CD14-positive monocyte (primary cell): ENCODE measurements at regions not wholly inside any gene's neighbourhood (a gene's known extent, or its start where the extent isn't known, plus 50 kb on each side); places are given as distances from the start of the nearest gene placed in this dataset.

ENCODE experiments used
- DNase-seq, 3 donors: peaks; one replicate each; pipeline ENCODE4 v3.0.0-alpha.2; 2011 to 2022
- H2AFZ ChIP-seq: 2 replicates; pipeline ENCODE4 v1.6.0; 2012; ENCODE audit warnings: mild to moderate bottlenecking, low read depth, low read length, inconsistent platforms; ENCODE audit not compliant: insufficient read depth, poor library complexity, severe bottlenecking
- H3K27ac ChIP-seq, 2 donors: 1 replicate in 1 of 2; 2 replicates in 1 of 2; pipeline ENCODE4 v1.5.1; 2012 to 2013; ENCODE audit warnings: low read length in 2 of 2, control low read depth in 1 of 2, inconsistent platforms in 1 of 2, low read depth in 1 of 2, mild to moderate bottlenecking in 1 of 2
- H3K27me3 ChIP-seq, 2 donors: one replicate each; pipeline versions ENCODE4 v1.6.0 to v1.6.1; 2011 to 2013; ENCODE audit warnings: low read length in 2 of 2; ENCODE audit not compliant: control insufficient read depth in 2 of 2, insufficient read depth in 2 of 2
- H3K36me3 ChIP-seq, 2 donors: replicated peaks in 1 of 2; 1 replicate in 1 of 2; 2 replicates in 1 of 2; pipeline versions ENCODE4 v1.5.1 to v1.6.1; 2012 to 2013; ENCODE audit warnings: low read length in 2 of 2, control low read depth in 1 of 2, inconsistent platforms in 1 of 2, mild to moderate bottlenecking in 1 of 2; ENCODE audit not compliant: insufficient read depth in 2 of 2, control insufficient read depth in 1 of 2
- H3K4me1 ChIP-seq, 2 donors: 1 replicate in 1 of 2; 2 replicates in 1 of 2; pipeline versions ENCODE4 v1.5.1 to v1.6.1; 2012 to 2013; ENCODE audit warnings: low read length in 2 of 2, control low read depth in 1 of 2, inconsistent platforms in 1 of 2, mild to moderate bottlenecking in 1 of 2, moderate library complexity in 1 of 2; ENCODE audit not compliant: insufficient read depth in 2 of 2, control insufficient read depth in 1 of 2
- H3K4me2 ChIP-seq: replicated peaks from 2 replicates; pipeline ENCODE3; 2012; ENCODE audit warnings: low read length, moderate library complexity, mild to moderate bottlenecking; ENCODE audit not compliant: poor library complexity, severe bottlenecking; ENCODE audit errors: extremely low read depth
- H3K4me3 ChIP-seq, 3 experiments: fragments of 200-600 bp in 1 of 3; sonication (generic) in 1 of 3; replicated peaks in 1 of 3; 1 replicate in 2 of 3; 2 replicates in 1 of 3; pipeline ENCODE4 v1.5.1; 2011 to 2013; ENCODE audit warnings: low read length in 3 of 3, mild to moderate bottlenecking in 3 of 3, control low read depth in 2 of 3, low read depth in 2 of 3, inconsistent platforms in 1 of 3, moderate library complexity in 1 of 3
- H3K79me2 ChIP-seq: 2 replicates; pipeline ENCODE4 v1.6.0; 2012; ENCODE audit warnings: mild to moderate bottlenecking, control low read depth, inconsistent platforms, low read length, moderate library complexity; ENCODE audit not compliant: insufficient read depth
- H3K9ac ChIP-seq: 2 replicates; pipeline ENCODE4 v1.6.0; 2017; ENCODE audit warnings: low read length, mild to moderate bottlenecking; ENCODE audit not compliant: insufficient read depth, poor library complexity, severe bottlenecking
- H3K9me3 ChIP-seq, 2 donors: replicated peaks in 1 of 2; 1 replicate in 1 of 2; 2 replicates in 1 of 2; pipeline versions ENCODE4 v1.5.1 to v1.6.1; 2012 to 2013; ENCODE audit warnings: low read length in 2 of 2, control low read depth in 1 of 2; ENCODE audit not compliant: control insufficient read depth in 1 of 2, insufficient read depth in 1 of 2
- H4K20me1 ChIP-seq: 2 replicates; pipeline ENCODE4 v1.6.0; 2012; ENCODE audit warnings: mild to moderate bottlenecking, low read length, control low read depth, moderate library complexity; ENCODE audit not compliant: insufficient read depth
- H3K27ac Mint-ChIP-seq, 7 donors: one replicate each; pipeline ENCODE4 v1.8.0; 2020; ENCODE audit warnings: mild to moderate bottlenecking in 7 of 7, mixed read lengths in 7 of 7, moderate library complexity in 6 of 7, inconsistent platforms in 2 of 7
- H3K27me3 Mint-ChIP-seq, 3 donors: one replicate each; pipeline ENCODE4 v1.8.0; 2021 to 2022; ENCODE audit warnings: low read depth in 3 of 3, mild to moderate bottlenecking in 3 of 3, mixed read lengths in 3 of 3, moderate library complexity in 3 of 3, inconsistent platforms in 1 of 3
- H3K36me3 Mint-ChIP-seq, 2 donors: one replicate each; pipeline ENCODE4 v1.8.0; 2020; ENCODE audit warnings: mixed read lengths in 2 of 2, inconsistent platforms in 1 of 2, mild to moderate bottlenecking in 1 of 2
- H3K4me1 Mint-ChIP-seq: one replicate; pipeline ENCODE4 v1.8.0; 2020; ENCODE audit warnings: mild to moderate bottlenecking, mixed read lengths
- H3K4me3 Mint-ChIP-seq, 2 donors: one replicate each; pipeline ENCODE4 v1.8.0; 2020; ENCODE audit warnings: mild to moderate bottlenecking in 2 of 2, mixed read lengths in 2 of 2, moderate library complexity in 1 of 2
- H3K9me3 Mint-ChIP-seq, 7 donors: one replicate each; pipeline ENCODE4 v1.8.0; 2020 to 2022; ENCODE audit warnings: mixed read lengths in 7 of 7, mild to moderate bottlenecking in 6 of 7, moderate library complexity in 6 of 7, inconsistent platforms in 2 of 7
- WGBS: methylation state at CpG from one replicate; pipeline ENCODE4 v1.1.5; 2013; ENCODE audit warnings: missing lambda C conversion rate; ENCODE audit not compliant: insufficient coverage; 5-methylcytosine and 5-hydroxymethylcytosine counted together
- intact Hi-C, 2 donors: fragments of 100-400 bp; cut with micrococcal nuclease; formaldehyde crosslinking; loops; one replicate each; pipeline versions ENCODE4 v1.15.0 to v1.15.1; 2023
- TF ChIP-seq, protein P1 (sequence below): fragments of 200-600 bp; IDR thresholded peaks from one replicate; pipeline ENCODE4 v1.8.0; 2022; ENCODE audit warnings: antibody characterized with exemption, mild to moderate bottlenecking

DNA sequence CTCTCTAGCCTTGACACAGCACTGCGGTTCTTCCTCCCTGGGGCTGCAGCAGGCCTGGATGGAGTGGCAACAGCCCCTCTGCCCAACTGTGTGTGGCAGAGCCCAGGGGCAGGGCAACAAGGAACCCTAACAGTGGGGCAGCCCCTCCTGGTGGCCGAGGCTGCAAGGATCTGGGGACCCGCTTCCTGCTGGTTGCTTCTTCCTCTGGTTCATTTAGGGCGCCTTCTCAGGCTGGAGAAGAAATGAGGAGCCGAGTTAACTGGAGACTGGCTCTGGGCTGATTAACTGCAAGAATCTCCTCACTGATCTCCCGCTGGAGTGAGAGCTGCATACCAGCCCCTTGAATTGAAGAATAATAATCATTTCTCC lies 80.1 kb upstream of the EMX2 start:
- TF ChIP-seq, protein P1, sequence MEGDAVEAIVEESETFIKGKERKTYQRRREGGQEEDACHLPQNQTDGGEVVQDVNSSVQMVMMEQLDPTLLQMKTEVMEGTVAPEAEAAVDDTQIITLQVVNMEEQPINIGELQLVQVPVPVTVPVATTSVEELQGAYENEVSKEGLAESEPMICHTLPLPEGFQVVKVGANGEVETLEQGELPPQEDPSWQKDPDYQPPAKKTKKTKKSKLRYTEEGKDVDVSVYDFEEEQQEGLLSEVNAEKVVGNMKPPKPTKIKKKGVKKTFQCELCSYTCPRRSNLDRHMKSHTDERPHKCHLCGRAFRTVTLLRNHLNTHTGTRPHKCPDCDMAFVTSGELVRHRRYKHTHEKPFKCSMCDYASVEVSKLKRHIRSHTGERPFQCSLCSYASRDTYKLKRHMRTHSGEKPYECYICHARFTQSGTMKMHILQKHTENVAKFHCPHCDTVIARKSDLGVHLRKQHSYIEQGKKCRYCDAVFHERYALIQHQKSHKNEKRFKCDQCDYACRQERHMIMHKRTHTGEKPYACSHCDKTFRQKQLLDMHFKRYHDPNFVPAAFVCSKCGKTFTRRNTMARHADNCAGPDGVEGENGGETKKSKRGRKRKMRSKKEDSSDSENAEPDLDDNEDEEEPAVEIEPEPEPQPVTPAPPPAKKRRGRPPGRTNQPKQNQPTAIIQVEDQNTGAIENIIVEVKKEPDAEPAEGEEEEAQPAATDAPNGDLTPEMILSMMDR = no peak
- H3K36me3 Mint-ChIP-seq = no peaks in the 10 kb centered on the region
- no peak overlapping the region for H3K4me3 Mint-ChIP-seq
- no peak overlapping the region for H3K4me3 ChIP-seq
- H3K27me3 Mint-ChIP-seq = peaks cover 4 to 11% (median 5%) of the 10 kb centered on the region in 3 donors
- no peak overlapping the region for H2AFZ ChIP-seq
- no peak overlapping the region for H3K4me2 ChIP-seq
- no peaks in the 10 kb centered on the region for H3K36me3 ChIP-seq
- H3K4me1 ChIP-seq = peaks cover 10 to 15% of the 10 kb centered on the region in 2 donors
- H3K79me2 ChIP-seq = no peaks in the 10 kb centered on the region
- no peak overlapping the region for H3K27ac ChIP-seq
- WGBS = 46% methylated on average over 5 of the region's 6 CpGs
- H3K9me3 Mint-ChIP-seq = peaks cover 3 to 7% (median 4%) of the 10 kb centered on the region in 7 donors
- peak overlapping the region in 2 of 7 donors; percentile 43 to 51 for H3K27ac Mint-ChIP-seq
- no peaks in the 10 kb centered on the region for H4K20me1 ChIP-seq
- DNase-seq = peak in 2 of 3 donors; percentile 35 to 39
- no peak overlapping the region for H3K9ac ChIP-seq
- intact Hi-C loops = no loop called here
- peaks cover 0 to 3% of the 10 kb centered on the region in 2 donors for H3K9me3 ChIP-seq
- H3K4me1 Mint-ChIP-seq = peaks cover 22% of the 10 kb centered on the region
- peaks cover 0 to 9% of the 10 kb centered on the region in 2 donors for H3K27me3 ChIP-seq

DNA sequence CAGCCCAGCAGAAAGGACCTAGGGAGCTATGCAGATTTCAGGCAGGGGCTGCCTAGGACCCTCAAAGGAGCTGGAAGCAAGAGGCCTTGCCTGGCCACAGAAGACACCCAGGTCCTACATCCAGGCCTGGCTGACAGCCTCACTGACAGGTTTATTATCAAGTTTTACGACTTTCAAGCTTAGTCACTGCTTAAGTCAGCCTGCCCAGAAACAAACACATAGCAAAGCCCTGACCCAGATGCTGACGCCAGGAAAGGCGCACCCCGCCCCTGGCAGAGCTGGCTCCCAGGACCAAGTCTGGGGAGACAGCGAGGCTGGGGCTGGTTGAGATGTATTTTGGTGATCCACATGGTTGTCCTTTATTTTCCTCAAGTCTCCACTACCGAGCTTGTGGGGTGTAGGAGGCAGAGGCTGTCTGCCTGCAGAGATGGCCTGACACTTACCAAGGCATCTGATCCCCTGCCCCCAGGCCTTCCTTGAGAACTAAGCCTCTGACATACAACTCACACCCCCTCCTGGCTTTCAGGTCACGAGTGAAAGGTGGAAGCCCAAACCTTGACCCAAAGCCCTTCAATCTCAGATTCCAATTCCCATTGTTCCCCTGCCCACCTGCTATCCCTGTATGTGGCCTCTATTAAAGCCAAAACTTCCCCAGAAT lies 80.7 kb upstream of the EMX2 start:
- 25% methylated on average over 2 of the region's 7 CpGs for WGBS
- Histone ChIP-seq H3K9me3 (peaks cover 0 to 3% of the 10 kb centered on the region in 2 donors), H3K36me3 (no peaks in the 10 kb centered on the region), H2AFZ (no peak overlapping the region), H3K4me1 (peaks cover 15 to 20% of the 10 kb centered on the region in 2 donors), H3K9ac (no peak overlapping the region), H3K79me2 (no peaks in the 10 kb centered on the region), H3K27ac (no peak overlapping the region), H3K27me3 (peaks cover 0 to 9% of the 10 kb centered on the region in 2 donors), H3K4me2 (no peak overlapping the region), H3K4me3 (no peak overlapping the region), H4K20me1 (no peaks in the 10 kb centered on the region)
- H3K4me3 Mint-ChIP-seq = no peak overlapping the region
- H3K27me3 Mint-ChIP-seq = peaks cover 4 to 11% (median 5%) of the 10 kb centered on the region in 3 donors
- no peak for DNase-seq
- peaks cover 3 to 7% (median 4%) of the 10 kb centered on the region in 7 donors for H3K9me3 Mint-ChIP-seq
- H3K27ac Mint-ChIP-seq = peak overlapping the region in 1 of 7 donors; percentile 51
- intact Hi-C loops = no loop called here
- H3K4me1 Mint-ChIP-seq = peaks cover 27% of the 10 kb centered on the region
- H3K36me3 Mint-ChIP-seq = no peaks in the 10 kb centered on the region
- TF ChIP-seq, protein P1 = no peak
